GM18520 (cell line): ENCODE measurements at regions not wholly inside any gene's neighbourhood (a gene's known extent, or its start where the extent isn't known, plus 50 kb on each side); places are given as distances from the start of the nearest gene placed in this dataset.
"Not testable (repeated sequence)": the region's sequence is repeated elsewhere in the genome, so short reads cannot be mapped to it uniquely, and the experiment has no call there.

Source experiments
- ATAC-seq: cut with Tn5 transposase; IDR thresholded peaks from one replicate; pipeline ENCODE4 v1.9.1; 2021; ENCODE audit not compliant: unreplicated experiment

- no peak for ATAC-seq
Observed at GRCh38 chr12:86523844-86524243, 267.7 kb upstream of the MGAT4C start.

GRCh38 chr12:86521870-86522269 is 265.7 kb upstream of the MGAT4C start:
- ATAC-seq = no peak

- no peak for ATAC-seq
Observed at GRCh38 chr12:86513226-86513625, 257.0 kb upstream of the MGAT4C start.

- ATAC-seq = no peak
Observed at GRCh38 chr12:86496595-86496994, 240.4 kb upstream of the MGAT4C start.

DNA sequence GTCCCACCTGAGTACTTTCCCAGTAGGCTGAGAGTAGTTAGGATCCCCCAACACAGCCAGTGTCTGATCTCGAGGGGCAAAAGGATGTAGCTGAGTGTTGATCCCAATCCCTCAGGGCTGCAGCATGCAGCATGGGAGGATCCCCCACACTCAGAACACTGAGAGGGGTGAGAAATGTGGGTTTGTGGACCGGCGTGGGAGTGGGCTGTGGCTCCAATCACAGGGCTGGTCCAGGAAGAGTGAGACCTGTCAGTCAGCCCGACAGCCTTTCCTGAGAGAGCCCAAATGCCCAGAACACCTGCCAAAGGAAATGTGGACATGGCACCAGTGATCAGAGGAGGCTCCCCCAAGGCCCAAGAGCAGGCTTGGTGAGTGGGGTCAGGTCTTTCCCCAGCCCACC is 228.3 kb upstream of the MGAT4C start:
- ATAC-seq = no peak

- ATAC-seq = no peak
Observed at GRCh38 chr12:86473231-86473630, 217.0 kb upstream of the MGAT4C start.

GRCh38 chr12:86456776-86457175 is 200.6 kb upstream of the MGAT4C start:
- no peak for ATAC-seq

- ATAC-seq = no peak
Observed at GRCh38 chr12:86456241-86456640, 200.1 kb upstream of the MGAT4C start.

DNA sequence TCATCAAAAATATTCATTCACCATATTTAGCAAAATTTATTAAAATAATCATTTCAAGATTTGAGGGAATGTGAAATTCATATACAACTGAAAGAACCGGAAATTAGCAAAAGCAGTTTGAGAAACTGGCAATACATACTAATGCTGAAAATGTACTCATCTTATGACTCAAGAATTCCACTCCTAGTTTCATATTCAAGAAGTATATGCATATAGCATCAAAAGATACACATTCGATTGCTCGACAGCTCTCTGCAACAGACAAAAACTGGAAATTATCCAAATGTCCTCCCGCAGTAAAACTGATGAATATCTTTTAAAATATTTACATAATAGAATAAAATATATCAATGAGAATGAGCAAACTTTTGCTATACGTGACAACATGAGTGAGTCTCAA is 189.2 kb upstream of the MGAT4C start:
- no peak for ATAC-seq

DNA sequence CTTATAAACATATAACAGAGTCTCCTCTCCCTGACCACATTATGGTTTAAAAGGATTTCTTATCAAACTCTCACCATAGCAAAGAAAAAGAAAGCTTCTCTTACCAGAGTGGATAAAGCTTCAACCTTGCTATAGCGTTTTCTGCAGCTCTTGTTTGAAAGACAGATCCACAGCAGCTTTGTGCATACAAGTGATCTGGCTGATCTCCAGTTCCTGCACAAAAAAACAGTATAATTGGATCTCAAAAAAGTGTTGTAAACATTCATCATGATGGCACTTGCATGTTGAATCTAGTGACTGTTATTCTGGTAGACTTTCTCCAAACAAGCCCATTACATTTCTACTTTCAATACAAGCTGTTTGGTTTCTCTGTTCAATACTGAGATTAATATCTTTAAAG is 178.9 kb upstream of the MGAT4C start:
- no peak for ATAC-seq

DNA sequence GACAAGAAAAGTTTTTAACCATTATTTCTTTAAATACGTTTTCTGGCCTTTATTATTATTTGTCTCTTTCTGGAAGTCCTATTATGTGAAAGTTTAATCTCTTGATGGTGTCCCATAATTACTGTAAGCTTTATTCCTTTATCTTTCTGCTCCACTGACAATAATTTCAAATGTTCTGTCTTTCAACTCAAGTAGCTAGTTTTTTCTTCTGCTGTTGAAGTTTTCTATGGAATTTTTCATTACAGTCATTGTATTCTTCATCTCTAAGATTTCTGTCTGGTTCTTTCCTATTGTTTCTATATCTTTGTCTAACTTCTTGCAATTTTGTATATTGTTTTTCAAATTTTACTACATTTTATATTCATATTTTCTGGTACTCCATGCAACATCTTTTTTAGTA is 173.6 kb upstream of the MGAT4C start:
- ATAC-seq = no peak

DNA sequence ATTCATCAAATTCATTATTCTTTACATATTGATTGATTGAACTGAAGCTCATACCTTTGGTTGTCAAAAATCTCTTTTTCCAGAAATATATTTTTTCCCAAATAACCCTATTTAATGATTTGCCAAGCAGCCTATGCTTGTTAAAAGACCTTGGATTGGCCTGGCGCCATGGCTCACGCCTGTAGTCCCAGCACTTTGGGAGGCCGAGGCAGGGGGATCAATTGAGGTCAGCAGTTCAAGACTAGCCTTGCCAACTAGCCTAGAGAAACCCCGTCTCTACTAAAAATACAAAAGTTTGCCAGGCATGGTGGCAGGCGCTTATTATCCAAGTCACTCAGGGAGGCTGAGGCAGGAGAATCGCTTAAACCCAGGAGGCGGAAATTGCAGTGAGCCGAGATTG is 165.1 kb upstream of the MGAT4C start:
- ATAC-seq = no peak

GRCh38 chr12:86414201-86414600 is 158.0 kb upstream of the MGAT4C start:
- no peak for ATAC-seq

DNA sequence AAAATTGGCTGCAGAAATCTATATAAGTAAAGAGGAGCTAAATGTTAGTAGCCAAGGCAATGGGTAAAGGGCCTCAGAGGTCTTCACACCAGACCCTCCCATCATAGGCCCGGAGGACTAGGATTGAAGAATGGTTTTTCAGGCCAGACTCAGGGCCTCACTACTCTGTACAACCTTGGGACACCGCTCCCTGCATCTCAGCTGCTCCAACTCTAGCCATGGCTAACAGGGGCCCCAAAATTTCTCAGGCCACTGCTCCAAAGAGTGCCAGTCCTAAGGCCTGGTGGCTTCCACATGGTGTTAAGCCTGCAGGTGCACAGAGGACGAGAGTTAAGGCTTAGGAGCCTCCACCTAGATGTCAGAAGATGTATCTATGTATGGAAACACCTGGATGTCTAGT is 155.5 kb upstream of the MGAT4C start:
- ATAC-seq = no peak

GRCh38 chr12:86407620-86408208 is 151.5 kb upstream of the MGAT4C start:
- ATAC-seq = no peak

- ATAC-seq = no peak
Observed at GRCh38 chr12:86389949-86390348, 133.8 kb upstream of the MGAT4C start.

- no peak for ATAC-seq
Observed at GRCh38 chr12:86387591-86388145, 131.5 kb upstream of the MGAT4C start.

DNA sequence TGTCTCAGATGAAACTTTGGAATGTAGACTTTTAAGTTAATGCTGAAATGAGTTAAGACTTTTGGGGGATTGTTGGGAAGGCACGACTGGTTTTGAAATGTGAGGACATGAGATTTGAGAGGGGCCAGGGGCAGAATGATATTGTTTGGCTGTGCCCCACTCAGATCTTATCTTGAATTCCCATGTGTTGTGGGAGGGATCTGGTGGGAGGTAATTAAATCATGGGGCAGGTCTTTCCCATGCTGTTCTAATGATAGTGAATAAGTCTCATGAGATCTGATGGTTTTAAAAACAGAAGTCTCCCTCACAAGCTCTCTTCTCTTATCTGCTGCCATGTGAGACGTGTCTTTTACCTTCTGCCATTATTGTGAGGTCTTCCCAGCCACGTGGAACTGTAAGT is 127.6 kb upstream of the MGAT4C start:
- not testable (repeated sequence) for ATAC-seq

DNA sequence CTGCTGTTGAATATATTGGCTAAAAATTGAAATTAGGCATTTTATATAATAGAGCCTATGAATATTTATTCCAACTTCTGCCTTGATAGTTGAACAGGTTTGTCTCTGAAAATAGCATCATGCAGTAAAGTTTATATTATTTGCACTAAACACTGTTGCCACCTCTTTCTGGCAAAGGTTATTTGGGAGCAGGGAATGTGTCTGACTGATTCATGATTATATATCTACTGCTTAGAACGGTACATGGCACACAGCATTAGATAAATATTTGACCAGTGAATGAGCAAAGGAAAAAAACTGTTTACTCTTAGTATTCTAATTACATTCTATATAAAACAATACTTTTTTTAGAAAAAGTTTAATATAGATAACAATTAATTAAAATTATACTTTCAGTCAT is 123.1 kb upstream of the MGAT4C start:
- ATAC-seq = no peak

DNA sequence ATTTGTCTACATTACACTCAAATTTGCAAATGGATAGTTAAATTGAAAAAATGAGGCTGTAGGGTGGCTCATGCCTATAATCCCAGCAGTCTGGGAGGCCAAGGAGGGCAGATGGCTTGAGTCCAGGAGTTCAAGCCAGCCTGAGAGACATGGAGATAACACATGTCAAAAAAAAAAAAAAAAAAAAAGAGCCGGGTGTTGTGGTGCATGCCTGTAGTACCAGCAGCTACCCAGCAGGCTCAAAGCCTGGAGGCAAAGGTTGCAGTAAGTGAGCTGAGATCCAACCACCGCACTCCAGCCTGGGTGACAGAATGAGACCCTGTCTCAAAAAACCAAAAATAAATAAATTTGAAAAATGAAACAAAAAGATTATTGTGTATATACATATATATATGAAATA is 119.9 kb upstream of the MGAT4C start:
- ATAC-seq = no peak

DNA sequence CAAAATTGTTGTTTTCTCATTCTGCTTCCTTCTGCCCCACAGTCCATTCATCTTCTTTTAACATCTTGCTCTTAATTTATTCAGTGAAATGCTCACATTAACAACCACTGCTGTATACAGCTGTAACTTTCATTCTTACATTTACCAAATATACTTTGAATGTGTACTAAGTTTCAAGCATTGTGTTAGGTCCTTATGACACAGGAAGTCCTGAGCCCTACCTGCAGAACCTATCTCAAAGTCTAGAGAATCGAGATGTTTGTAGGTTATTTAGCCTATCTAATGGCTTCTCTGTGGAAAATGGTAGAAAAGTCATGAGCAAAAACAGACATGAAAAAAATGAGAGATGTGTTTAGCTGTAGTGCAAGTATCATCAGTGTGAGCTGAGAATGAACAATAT is 117.6 kb upstream of the MGAT4C start:
- ATAC-seq = no peak

DNA sequence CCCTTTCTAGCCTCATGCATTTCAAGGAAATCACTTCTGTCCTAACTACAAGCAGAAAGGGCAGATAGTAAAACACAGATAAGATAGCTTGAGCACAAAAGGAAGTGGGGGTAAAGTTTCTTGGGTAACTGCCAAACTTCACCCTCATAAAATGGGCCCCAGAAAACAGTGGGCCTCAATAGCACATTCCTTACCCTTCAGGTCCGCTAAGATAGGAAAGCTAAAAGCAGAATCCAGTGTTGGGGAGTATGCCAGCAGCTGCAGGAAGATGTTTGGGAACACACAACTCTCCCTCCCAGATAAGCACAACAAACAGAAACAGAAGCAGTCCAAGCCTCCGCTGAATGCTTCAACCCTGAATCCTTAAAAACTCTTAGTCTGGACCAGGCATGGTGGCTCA is 110.9 kb upstream of the MGAT4C start:
- no peak for ATAC-seq

DNA sequence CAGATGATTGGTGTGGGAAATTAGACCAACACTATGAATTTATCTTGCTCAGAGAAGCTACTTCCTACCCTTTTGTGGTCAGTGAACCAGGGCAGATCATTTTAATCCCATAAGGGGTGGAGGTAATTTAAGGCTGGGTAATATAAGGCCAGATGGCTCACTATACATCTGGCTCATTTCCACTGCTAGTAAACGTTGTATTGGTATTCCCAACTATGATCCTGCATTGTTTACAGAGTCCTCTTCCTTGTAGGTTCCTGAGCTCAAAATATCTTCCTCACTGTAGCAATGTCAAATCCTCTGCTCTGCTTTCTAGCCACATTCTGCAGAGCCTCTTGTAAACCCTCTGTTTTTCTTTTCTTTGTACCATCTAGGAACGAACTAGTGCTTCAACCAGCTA is 93.0 kb upstream of the MGAT4C start:
- ATAC-seq = no peak
